ENCODE measurements at regions not wholly inside any gene's neighbourhood (a gene's known extent, or its start where the extent isn't known, plus 50 kb on each side); places are given as distances from the start of the nearest gene placed in this dataset.

- Mint-ChIP-seq H3K27me3 (peaks cover under 1% of the 10 kb centered on the region), H3K4me3 (peak overlapping the region; percentile 42), H3K9me3 (ENCODE audit: insufficient read depth) (peaks cover 3% of the 10 kb centered on the region), H3K27ac (no peak overlapping the region), H3K4me1 (peaks cover 12% of the 10 kb centered on the region)
- DNase-seq = peak; percentile 59
- Histone ChIP-seq H3K36me3 (replicated peaks in 1 of 2; ENCODE audit: control extremely low read depth in 1 of 2, control insufficient read depth in 1 of 2, extremely low read depth in 1 of 2, insufficient read depth in 2 of 2, low read length in 1 of 2) (no peaks in the 10 kb centered on the region), H3K27ac (ENCODE audit: low read length in 2 of 2) (no peak overlapping the region), H4K20me1 (ENCODE audit: control insufficient read depth, insufficient read depth, low read length, poor library complexity, severe bottlenecking) (no peaks in the 10 kb centered on the region), H3K9me3 (ENCODE audit: control extremely low read depth in 1 of 3, control insufficient read depth in 2 of 3, insufficient read depth in 1 of 3, low read length in 2 of 3) (peaks cover 0 to 4% (median 0%) of the 10 kb centered on the region in 3 donors), H3K9ac (ENCODE audit: low read length) (no peak overlapping the region), H2AFZ (ENCODE audit: insufficient read depth, low read depth, low read length, poor library complexity, severe bottlenecking) (no peak overlapping the region), H3K79me2 (ENCODE audit: control insufficient read depth, insufficient read depth, low read length) (no peaks in the 10 kb centered on the region), H3K4me3 (ENCODE audit: control extremely low read depth in 1 of 5, extremely low read depth in 1 of 5, insufficient read depth in 1 of 5, low read depth in 2 of 5, low read length in 4 of 5) (no peak overlapping the region), H3K4me1 (ENCODE audit: control insufficient read depth in 2 of 2, insufficient read depth in 2 of 2, low read length in 2 of 2) (peaks cover 4 to 6% of the 10 kb centered on the region in 2 donors), H3K4me2 (replicated peaks; ENCODE audit: low read depth, low read length, poor library complexity, severe bottlenecking) (no peak overlapping the region), H3K27me3 (replicated peaks in 1 of 4; ENCODE audit: control extremely low read depth in 1 of 4, control insufficient read depth in 3 of 4, insufficient read depth in 4 of 4, low read length in 3 of 4) (peaks cover 0 to 2% (median 0%) of the 10 kb centered on the region in 4 experiments)
- no CpG with 5 or more reads among the region's 3 CpGs for WGBS (ENCODE audit: insufficient coverage)
- POLR2A ChIA-PET = no interaction called here
- TF ChIP-seq CTCF (IDR thresholded peaks at IDR 0.05) (no peak), EZH2 (IDR thresholded peaks at IDR 0.05; ENCODE audit: borderline replicate concordance, insufficient read depth, low read depth, low read length, poor library complexity, severe bottlenecking) (no peak)
- CTCF ChIA-PET = interaction anchor here (1.3 kb wide), 1 partner anchor 32 kb away, joined by 3 read pairs; no protein-coding TSS in a partner anchor
- intact Hi-C loops (cut with micrococcal nuclease) = loop anchor here (5.0 kb wide), 1 partner anchor 90 kb away; no protein-coding TSS in a partner anchor
- ATAC-seq (ENCODE audit: low read depth) = peak; percentile 75
Measured at GRCh38 chr10:26367771-26368170, 70.4 kb upstream of the APBB1IP start.

DNA sequence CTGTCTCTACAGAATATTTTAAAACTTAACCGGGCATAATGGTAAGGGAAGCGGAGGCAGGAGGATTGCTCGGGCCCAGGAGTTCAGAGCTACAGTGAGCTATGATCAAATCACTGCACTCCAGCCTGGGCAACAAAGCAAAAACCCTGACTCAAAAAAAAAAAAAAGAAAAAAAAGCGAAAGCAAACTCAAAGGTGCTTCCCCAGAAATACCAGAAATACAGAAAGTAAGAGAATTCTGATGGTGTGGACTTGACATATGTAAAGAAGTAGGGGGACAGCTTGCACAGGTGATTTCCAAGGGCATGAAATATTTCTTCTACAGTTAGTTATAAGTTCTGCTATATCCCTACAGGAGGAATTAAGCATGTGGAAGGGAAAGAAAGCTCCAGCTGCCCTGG lies 69.7 kb upstream of the APBB1IP start:
- H3K4me1 ChIP-seq (ENCODE audit: control insufficient read depth in 2 of 2, insufficient read depth in 2 of 2, low read length in 2 of 2) = peaks cover 11 to 13% of the 10 kb centered on the region in 2 donors
- intact Hi-C loops (cut with micrococcal nuclease) = loop anchor here (5.0 kb wide), 1 partner anchor 89 kb away; no protein-coding TSS in a partner anchor
- H3K4me3 ChIP-seq (ENCODE audit: control extremely low read depth in 1 of 5, extremely low read depth in 1 of 5, insufficient read depth in 1 of 5, low read depth in 2 of 5, low read length in 4 of 5) = no peak overlapping the region
- CTCF ChIA-PET = interaction anchor here (1.3 kb wide), 1 partner anchor 33 kb away, joined by 3 read pairs; no protein-coding TSS in a partner anchor
- no peaks in the 10 kb centered on the region for H3K36me3 ChIP-seq (replicated peaks in 1 of 2; ENCODE audit: control extremely low read depth in 1 of 2, control insufficient read depth in 1 of 2, extremely low read depth in 1 of 2, insufficient read depth in 2 of 2, low read length in 1 of 2)
- no CpG with 5 or more reads among the region's 4 CpGs for WGBS (ENCODE audit: insufficient coverage)
- Mint-ChIP-seq H3K27ac (no peak overlapping the region), H3K4me3 (no peak overlapping the region), H3K9me3 (ENCODE audit: insufficient read depth) (peaks cover 3% of the 10 kb centered on the region), H3K27me3 (no peaks in the 10 kb centered on the region), H3K4me1 (peaks cover 19% of the 10 kb centered on the region)
- TF ChIP-seq CTCF (IDR thresholded peaks at IDR 0.05) (no peak), EZH2 (IDR thresholded peaks at IDR 0.05; ENCODE audit: borderline replicate concordance, insufficient read depth, low read depth, low read length, poor library complexity, severe bottlenecking) (no peak)
- no peak overlapping the region for H3K27ac ChIP-seq (ENCODE audit: low read length in 2 of 2)
- no peak overlapping the region for H3K4me2 ChIP-seq (replicated peaks; ENCODE audit: low read depth, low read length, poor library complexity, severe bottlenecking)
- ATAC-seq (ENCODE audit: low read depth) (no peak), DNase-seq (no peak)
- H3K27me3 ChIP-seq (replicated peaks in 1 of 4; ENCODE audit: control extremely low read depth in 1 of 4, control insufficient read depth in 3 of 4, insufficient read depth in 4 of 4, low read length in 3 of 4) = peaks cover 0 to 2% (median 0%) of the 10 kb centered on the region in 4 experiments
- H3K9ac ChIP-seq (ENCODE audit: low read length) = no peak overlapping the region
- POLR2A ChIA-PET = no interaction called here
- H3K79me2 ChIP-seq (ENCODE audit: control insufficient read depth, insufficient read depth, low read length) = no peaks in the 10 kb centered on the region
- H4K20me1 ChIP-seq (ENCODE audit: control insufficient read depth, insufficient read depth, low read length, poor library complexity, severe bottlenecking) = no peaks in the 10 kb centered on the region
- H3K9me3 ChIP-seq (ENCODE audit: control extremely low read depth in 1 of 3, control insufficient read depth in 2 of 3, insufficient read depth in 1 of 3, low read length in 2 of 3) = peaks cover 0 to 4% (median 0%) of the 10 kb centered on the region in 3 donors
- H2AFZ ChIP-seq (ENCODE audit: insufficient read depth, low read depth, low read length, poor library complexity, severe bottlenecking) = no peak overlapping the region
